IMR-90 (cell line): ENCODE measurements at regions not wholly inside any gene's neighbourhood (a gene's known extent, or its start where the extent isn't known, plus 50 kb on each side); places are given as distances from the start of the nearest gene placed in this dataset.
A peak's percentile ranks its signal among the peaks of the same experiment; 100 is the strongest.
"Not testable (repeated sequence)": the region's sequence is repeated elsewhere in the genome, so short reads cannot be mapped to it uniquely, and the experiment has no call there.

Experiments used
- ATAC-seq: fragments of 200-7000 bp; cut with Tn5 transposase; 2 replicates; pipeline ENCODE4 v1.9.1; 2020; ENCODE audit warnings: low read depth, mild to moderate bottlenecking, moderate library complexity
- BruUV-seq: library from RNA; stranded (reverse); fragments of 400-500 nt; replicated peaks from 2 replicates; lab custom pipeline; 2021; lab: Mats Ljungman, UMichigan
- CTCF ChIA-PET: fragments of 300-600 bp; formaldehyde crosslinking; extraction: SDS; loops from one replicate; lab custom pipeline; 2021; ENCODE audit warnings: antibody characterized with exemption; lab: Yijun Ruan, JAX
- POLR2A ChIA-PET: fragments of 300-600 bp; sonication (Branson Sonifier 250); formaldehyde crosslinking; loops from one replicate; lab custom pipeline; 2022; ENCODE audit warnings: antibody characterized with exemption; ENCODE audit not compliant: unreplicated experiment; lab: Charles Lee
- DNase-seq: peaks from one replicate; pipeline ENCODE4 v3.0.0; 2013
- H2AFZ ChIP-seq: replicated peaks from 2 replicates; pipeline ENCODE3; 2013; ENCODE audit warnings: low read length, mild to moderate bottlenecking; ENCODE audit not compliant: poor library complexity
- H2AK5ac ChIP-seq: 2 replicates; pipeline ENCODE4 v1.6.1; 2013; ENCODE audit warnings: low read depth, low read length, inconsistent platforms
- H2AK9ac ChIP-seq: replicated peaks from 2 replicates; pipeline ENCODE3; 2013; ENCODE audit warnings: mild to moderate bottlenecking, low read depth, low read length, moderate library complexity; ENCODE audit not compliant: poor library complexity
- H2BK120ac ChIP-seq: 2 replicates; pipeline ENCODE4 v1.6.1; 2013; ENCODE audit warnings: low read depth, low read length, inconsistent platforms
- H2BK15ac ChIP-seq: 3 replicates; pipeline ENCODE4 v1.6.1; 2013; ENCODE audit warnings: low read depth, low read length, inconsistent platforms
- H2BK20ac ChIP-seq: 2 replicates; pipeline ENCODE4 v1.6.1; 2013; ENCODE audit warnings: low read depth, mild to moderate bottlenecking, inconsistent platforms, low read length, moderate library complexity
- H2BK5ac ChIP-seq: 2 replicates; pipeline ENCODE4 v1.6.1; 2013; ENCODE audit warnings: mild to moderate bottlenecking, low read depth, low read length, inconsistent platforms; ENCODE audit not compliant: poor library complexity, severe bottlenecking
- H3K14ac ChIP-seq: replicated peaks from 2 replicates; pipeline ENCODE4 v1.6.1; 2013; ENCODE audit warnings: low read depth, low read length, inconsistent platforms
- H3K18ac ChIP-seq: 2 replicates; pipeline ENCODE4 v1.6.1; 2013; ENCODE audit warnings: low read depth, low read length, control low read depth
- H3K23ac ChIP-seq: 2 replicates; pipeline ENCODE4 v1.6.1; 2013; ENCODE audit warnings: low read depth, low read length, inconsistent platforms
- H3K27ac ChIP-seq: 2 replicates; pipeline ENCODE4 v1.5.1; 2013; ENCODE audit warnings: mild to moderate bottlenecking, control low read depth, low read length; ENCODE audit not compliant: insufficient read depth
- H3K27me3 ChIP-seq: 2 replicates; pipeline ENCODE4 v1.6.1; 2013; ENCODE audit warnings: low read length; ENCODE audit not compliant: control insufficient read depth, insufficient read depth
- H3K36me3 ChIP-seq: 2 replicates; pipeline ENCODE4 v1.6.1; 2013; ENCODE audit warnings: low read length, mixed read lengths; ENCODE audit not compliant: control insufficient read depth, insufficient read depth
- H3K4ac ChIP-seq: 2 replicates; pipeline ENCODE4 v1.6.1; 2013; ENCODE audit warnings: low read depth, low read length, inconsistent platforms
- H3K4me1 ChIP-seq: 2 replicates; pipeline ENCODE4 v1.6.1; 2013; ENCODE audit warnings: low read length, mixed read lengths; ENCODE audit not compliant: control insufficient read depth, insufficient read depth
- H3K4me2 ChIP-seq: 2 replicates; pipeline ENCODE4 v1.6.1; 2013; ENCODE audit warnings: low read depth, mild to moderate bottlenecking, control low read depth, low read length, moderate library complexity
- H3K4me3 ChIP-seq: 2 replicates; pipeline ENCODE4 v1.5.1; 2013; ENCODE audit warnings: low read depth, mild to moderate bottlenecking, control low read depth, low read length, moderate library complexity; ENCODE audit not compliant: insufficient read depth
- H3K56ac ChIP-seq: 2 replicates; pipeline ENCODE4 v1.6.1; 2013; ENCODE audit warnings: low read length, inconsistent platforms; ENCODE audit not compliant: insufficient read depth; ENCODE audit errors: extremely low read depth
- H3K79me1 ChIP-seq, 2 experiments: 2 replicates each; pipeline ENCODE4 v1.6.1; 2013; ENCODE audit warnings: low read length in 2 of 2, inconsistent platforms in 1 of 2, low read depth in 1 of 2
- H3K9ac ChIP-seq: 2 replicates; pipeline ENCODE4 v1.6.1; 2013; ENCODE audit warnings: low read depth, low read length, control low read depth
- H3K9me1 ChIP-seq: 2 replicates; pipeline ENCODE4 v1.6.1; 2013; ENCODE audit warnings: low read length, inconsistent platforms; ENCODE audit not compliant: insufficient read depth
- H3K9me3 ChIP-seq: 2 replicates; pipeline ENCODE4 v1.6.1; 2013; ENCODE audit warnings: low read length; ENCODE audit not compliant: control insufficient read depth, insufficient read depth
- H4K20me1 ChIP-seq: 2 replicates; pipeline ENCODE4 v1.6.1; 2013; ENCODE audit warnings: low read length, inconsistent platforms; ENCODE audit not compliant: insufficient read depth
- H4K5ac ChIP-seq: 2 replicates; pipeline ENCODE4 v1.6.1; 2013; ENCODE audit warnings: mild to moderate bottlenecking, low read depth, low read length, control low read depth
- H4K8ac ChIP-seq, 2 experiments: 2 replicates each; pipeline ENCODE4 v1.6.1; 2013; ENCODE audit warnings: low read depth in 2 of 2, low read length in 2 of 2, control low read depth in 1 of 2, inconsistent platforms in 1 of 2
- H4K91ac ChIP-seq: 2 replicates; pipeline ENCODE4 v1.6.1; 2013; ENCODE audit warnings: low read depth, low read length, inconsistent platforms; ENCODE audit not compliant: insufficient read depth
- MAZ ChIP-seq: IDR thresholded peaks from 2 replicates; pipeline ENCODE4 v1.6.1; 2012; ENCODE audit warnings: low read depth, mild to moderate bottlenecking, low read length, improper control_type of control experiment, moderate library complexity, borderline replicate concordance
- NFE2L2 ChIP-seq: fragments of 150-350 bp; IDR thresholded peaks from 2 replicates; pipeline ENCODE4 v1.6.1; 2016; ENCODE audit warnings: low read depth, mild to moderate bottlenecking, low read length
- RCOR1 ChIP-seq: IDR thresholded peaks from 2 replicates; pipeline ENCODE4 v1.6.1; 2012; ENCODE audit warnings: mild to moderate bottlenecking, low read length, improper control_type of control experiment; ENCODE audit not compliant: insufficient replicate concordance
- SMC3 ChIP-seq: fragments of 150-350 bp; IDR thresholded peaks from 2 replicates; pipeline ENCODE4 v1.6.1; 2016; ENCODE audit warnings: low read depth, mild to moderate bottlenecking, antibody characterized with exemption, low read length, moderate library complexity
- WGBS, 2 experiments: methylation state at CpG; one replicate each; pipeline versions ENCODE4 v1.1.5 to v1.1.7; 2013; ENCODE audit warnings: missing lambda C conversion rate in 2 of 2; ENCODE audit not compliant: insufficient read length in 1 of 2; ENCODE audit errors: extremely low coverage in 2 of 2; 5-methylcytosine and 5-hydroxymethylcytosine counted together
- dilution Hi-C: fragments of 300-500 bp; cut with HindIII; formaldehyde crosslinking; loops from one replicate; pipeline ENCODE4 v1.14.3; 2018; ENCODE audit warnings: low sequenced_read_pairs; ENCODE audit not compliant: unreplicated experiment
- in situ Hi-C: fragments of 300-500 bp; cut with MboI; formaldehyde crosslinking; loops from 3 replicates; pipeline ENCODE4 v1.14.3; 2019; ENCODE audit warnings: low sequenced_read_pairs, inconsistent platforms, mixed read lengths
- intact Hi-C: fragments of 100-400 bp; cut with micrococcal nuclease; formaldehyde crosslinking; loops from 2 replicates; pipeline ENCODE4 v1.10.0; 2022

GRCh38 chr9:105121861-105122430, 122.5 kb upstream of the SLC44A1 start:
- dilution Hi-C loops: no loop called here
- Histone ChIP-seq H3K4me3 (no peak overlapping the region), H3K18ac (no peak overlapping the region), H4K5ac (no peak overlapping the region), H2BK120ac (no peak overlapping the region), H3K27me3 (no peaks in the 10 kb centered on the region), H3K14ac (no peak overlapping the region), H2AK9ac (no peak overlapping the region), H3K27ac (no peak overlapping the region), H3K79me1 (no peaks in the 10 kb centered on the region), H4K8ac (no peak overlapping the region), H4K91ac (no peak overlapping the region), H3K9me1 (peaks cover 5% of the 10 kb centered on the region; the same call in 1 of the 2 replicates), H2BK15ac (no peak overlapping the region), H3K9ac (no peak overlapping the region), H2AK5ac (peak overlapping the region; percentile 26; the same call in 1 of the 2 replicates), H3K9me3 (no peaks in the 10 kb centered on the region), H3K56ac (no peak overlapping the region), H2BK5ac (no peak overlapping the region), H3K4me1 (peaks cover 7% of the 10 kb centered on the region), H3K23ac (no peak overlapping the region), H3K4ac (no peak overlapping the region), H4K20me1 (no peaks in the 10 kb centered on the region), H2BK20ac (no peak overlapping the region), H2AFZ (no peak overlapping the region), H3K4me2 (no peak overlapping the region), H3K36me3 (no peaks in the 10 kb centered on the region)
- DNase-seq (no peak), ATAC-seq (no peak)
- BruUV-seq: no TSS peak
- ChIA-PET CTCF (no interaction called here), POLR2A (no interaction called here)
- WGBS, 2 experiments: no CpG with 5 or more reads among the region's 3 CpGs
- TF ChIP-seq RCOR1: no peak
- no peak for TF ChIP-seq MAZ
- no peak for TF ChIP-seq NFE2L2
- TF ChIP-seq SMC3: no peak
- intact Hi-C loops: no loop called here
- in situ Hi-C loops: no loop called here

- H3K23ac ChIP-seq, POLR2A ChIA-PET, H2BK20ac ChIP-seq, H3K9me3 ChIP-seq, ATAC-seq, H3K9ac ChIP-seq, CTCF ChIA-PET, H3K27ac ChIP-seq, H4K91ac ChIP-seq, intact Hi-C loops, dilution Hi-C loops, H2AFZ ChIP-seq, H2BK120ac ChIP-seq, H2BK5ac ChIP-seq, H3K36me3 ChIP-seq, H2AK9ac ChIP-seq, H2BK15ac ChIP-seq, H3K27me3 ChIP-seq, H4K5ac ChIP-seq, H3K79me1 ChIP-seq, H3K4ac ChIP-seq, H3K14ac ChIP-seq, H2AK5ac ChIP-seq, BruUV-seq, H3K4me2 ChIP-seq, H3K56ac ChIP-seq, H4K8ac ChIP-seq, in situ Hi-C loops, H4K20me1 ChIP-seq, H3K18ac ChIP-seq, H3K4me3 ChIP-seq, DNase-seq: not testable (repeated sequence)
- Histone ChIP-seq H3K9me1 (peaks cover 10% of the 10 kb centered on the region; the same call in 1 of the 2 replicates), H3K4me1 (peaks cover 10% of the 10 kb centered on the region)
- no CpG with 5 or more reads among the region's 5 CpGs for WGBS, 2 experiments
These were observed 119.9 kb upstream of the SLC44A1 start for GRCh38 chr9:105124598-105124997.
